Neural progenitor cell (in vitro differentiated cells): ENCODE measurements at regions not wholly inside any gene's neighbourhood (a gene's known extent, or its start where the extent isn't known, plus 50 kb on each side); places are given as distances from the start of the nearest gene placed in this dataset.

Experiments used
- EZH2 ChIP-seq: fragments of 200-600 bp; sonication (generic); IDR thresholded peaks from 2 replicates; pipeline ENCODE4 v1.6.1; 2017; ENCODE audit warnings: antibody characterized with exemption, mild to moderate bottlenecking, moderate library complexity
- EZH2phosphoT487 ChIP-seq: fragments of 200-600 bp; sonication (generic); IDR thresholded peaks from 2 replicates; pipeline ENCODE4 v1.6.1; 2017; ENCODE audit warnings: antibody characterized with exemption
- TF ChIP-seq, protein P1 (sequence below): fragments of 200-600 bp; sonication (generic); IDR thresholded peaks from 2 replicates; pipeline ENCODE4 v1.5.1; 2017; ENCODE audit warnings: antibody characterized with exemption, mild to moderate bottlenecking

DNA sequence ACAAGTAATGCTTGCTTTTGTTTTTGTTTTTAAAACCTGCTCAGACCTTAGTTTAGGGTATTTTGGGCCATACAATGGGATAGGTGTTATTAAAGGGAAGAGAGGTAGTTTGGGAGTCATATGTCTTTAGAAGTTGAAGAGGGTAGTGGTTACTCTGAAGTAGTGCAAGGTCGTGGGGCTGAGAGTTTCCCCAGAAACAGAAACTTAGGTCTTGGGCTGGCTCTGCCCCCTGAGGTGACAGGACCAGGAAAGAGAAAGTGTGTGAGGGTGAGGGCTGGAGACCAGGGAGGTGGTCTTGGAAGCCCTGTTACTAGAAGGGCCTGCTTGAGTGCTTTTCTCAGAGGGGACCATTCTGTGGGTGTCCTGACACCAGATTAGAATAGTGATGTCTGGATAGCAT, 500.5 kb upstream of the SPHKAP start:
- TF ChIP-seq EZH2 (no peak), EZH2phosphoT487 (no peak)
- TF ChIP-seq, protein P1, sequence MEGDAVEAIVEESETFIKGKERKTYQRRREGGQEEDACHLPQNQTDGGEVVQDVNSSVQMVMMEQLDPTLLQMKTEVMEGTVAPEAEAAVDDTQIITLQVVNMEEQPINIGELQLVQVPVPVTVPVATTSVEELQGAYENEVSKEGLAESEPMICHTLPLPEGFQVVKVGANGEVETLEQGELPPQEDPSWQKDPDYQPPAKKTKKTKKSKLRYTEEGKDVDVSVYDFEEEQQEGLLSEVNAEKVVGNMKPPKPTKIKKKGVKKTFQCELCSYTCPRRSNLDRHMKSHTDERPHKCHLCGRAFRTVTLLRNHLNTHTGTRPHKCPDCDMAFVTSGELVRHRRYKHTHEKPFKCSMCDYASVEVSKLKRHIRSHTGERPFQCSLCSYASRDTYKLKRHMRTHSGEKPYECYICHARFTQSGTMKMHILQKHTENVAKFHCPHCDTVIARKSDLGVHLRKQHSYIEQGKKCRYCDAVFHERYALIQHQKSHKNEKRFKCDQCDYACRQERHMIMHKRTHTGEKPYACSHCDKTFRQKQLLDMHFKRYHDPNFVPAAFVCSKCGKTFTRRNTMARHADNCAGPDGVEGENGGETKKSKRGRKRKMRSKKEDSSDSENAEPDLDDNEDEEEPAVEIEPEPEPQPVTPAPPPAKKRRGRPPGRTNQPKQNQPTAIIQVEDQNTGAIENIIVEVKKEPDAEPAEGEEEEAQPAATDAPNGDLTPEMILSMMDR, result no peak
